GM12875 (cell line): ENCODE measurements at regions not wholly inside any gene's neighbourhood (a gene's known extent, or its start where the extent isn't known, plus 50 kb on each side); places are given as distances from the start of the nearest gene placed in this dataset.

ENCODE experiments used
- H3K4me3 ChIP-seq: one replicate; pipeline ENCODE4 v1.5.1; 2011; ENCODE audit warnings: low read depth, low read length, control low read depth
- TF ChIP-seq, protein P1 (sequence below): IDR thresholded peaks from 2 replicates; pipeline ENCODE4 v1.5.1; 2011; ENCODE audit warnings: low read depth, mild to moderate bottlenecking, control low read depth, inconsistent platforms, low read length, moderate library complexity, borderline replicate concordance; ENCODE audit not compliant: insufficient read depth

DNA sequence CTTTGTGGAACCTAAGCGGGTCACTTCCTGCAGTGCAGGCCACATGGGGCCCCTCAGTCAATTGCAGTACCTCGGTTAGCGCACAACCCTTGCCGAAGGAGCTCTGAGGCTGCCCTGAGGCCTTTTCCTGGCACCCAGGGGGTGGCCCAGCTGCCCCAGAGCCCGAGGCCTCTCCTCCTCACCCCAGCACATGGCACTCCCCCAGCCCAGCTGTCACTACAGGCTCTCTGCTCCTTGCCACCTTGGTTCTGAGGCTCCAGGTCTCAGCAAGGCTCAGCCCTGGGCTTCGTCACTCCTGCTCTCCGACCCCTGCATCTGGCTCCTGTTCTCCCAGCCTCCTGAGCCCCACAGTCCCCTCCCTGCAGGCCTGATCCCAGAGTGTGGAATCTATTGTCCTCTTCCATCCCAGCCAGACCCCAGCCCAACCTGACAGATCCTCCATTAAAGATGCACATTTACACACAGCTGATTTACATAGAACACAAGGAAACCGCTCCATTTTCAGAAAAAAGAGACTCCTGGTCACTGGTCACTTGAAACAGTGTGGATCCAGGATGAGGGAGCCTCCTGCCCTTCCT lies 192.8 kb upstream of the POU3F1 start:
- no peak overlapping the region for H3K4me3 ChIP-seq
- TF ChIP-seq, protein P1, sequence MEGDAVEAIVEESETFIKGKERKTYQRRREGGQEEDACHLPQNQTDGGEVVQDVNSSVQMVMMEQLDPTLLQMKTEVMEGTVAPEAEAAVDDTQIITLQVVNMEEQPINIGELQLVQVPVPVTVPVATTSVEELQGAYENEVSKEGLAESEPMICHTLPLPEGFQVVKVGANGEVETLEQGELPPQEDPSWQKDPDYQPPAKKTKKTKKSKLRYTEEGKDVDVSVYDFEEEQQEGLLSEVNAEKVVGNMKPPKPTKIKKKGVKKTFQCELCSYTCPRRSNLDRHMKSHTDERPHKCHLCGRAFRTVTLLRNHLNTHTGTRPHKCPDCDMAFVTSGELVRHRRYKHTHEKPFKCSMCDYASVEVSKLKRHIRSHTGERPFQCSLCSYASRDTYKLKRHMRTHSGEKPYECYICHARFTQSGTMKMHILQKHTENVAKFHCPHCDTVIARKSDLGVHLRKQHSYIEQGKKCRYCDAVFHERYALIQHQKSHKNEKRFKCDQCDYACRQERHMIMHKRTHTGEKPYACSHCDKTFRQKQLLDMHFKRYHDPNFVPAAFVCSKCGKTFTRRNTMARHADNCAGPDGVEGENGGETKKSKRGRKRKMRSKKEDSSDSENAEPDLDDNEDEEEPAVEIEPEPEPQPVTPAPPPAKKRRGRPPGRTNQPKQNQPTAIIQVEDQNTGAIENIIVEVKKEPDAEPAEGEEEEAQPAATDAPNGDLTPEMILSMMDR: no peak

DNA sequence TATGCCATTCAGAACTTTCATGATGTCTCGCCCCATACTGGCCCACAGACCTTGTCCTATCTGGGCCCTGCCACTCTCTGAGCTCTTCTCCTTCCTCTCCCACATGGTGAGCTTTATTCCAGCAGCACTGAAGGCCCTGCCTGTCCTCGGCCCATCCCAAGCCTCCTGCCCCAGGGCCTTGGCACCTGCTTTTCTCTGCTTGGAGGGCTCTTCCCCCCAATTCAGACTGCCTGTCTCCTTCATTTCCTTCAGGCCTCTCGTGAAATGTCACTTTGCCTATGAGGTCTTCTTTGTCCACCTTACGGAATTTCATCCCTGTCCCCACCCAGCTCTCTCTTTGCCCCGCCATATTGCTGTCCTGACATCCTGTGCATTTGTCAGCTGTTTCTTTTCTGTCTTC lies 191.7 kb upstream of the POU3F1 start:
- H3K4me3 ChIP-seq: no peak overlapping the region

DNA sequence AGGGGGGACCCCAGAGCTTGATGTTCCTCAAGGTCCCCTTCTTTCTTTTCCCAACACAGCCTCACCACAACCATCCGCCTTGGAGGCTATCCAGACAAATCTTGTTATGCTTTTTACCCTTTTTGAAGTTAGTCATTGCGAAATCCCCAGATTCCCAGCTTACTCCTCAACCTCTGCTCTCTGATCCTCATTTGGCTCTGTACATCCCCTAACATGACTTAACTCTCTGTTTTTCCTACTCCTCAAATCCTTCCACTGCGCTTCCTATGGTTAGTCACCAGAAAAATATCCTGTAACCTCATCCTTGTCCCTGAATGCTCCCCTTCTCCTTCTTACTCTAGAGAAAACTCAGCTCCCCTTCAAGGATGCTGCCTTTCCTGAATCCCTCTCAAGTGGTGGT lies 189.1 kb upstream of the POU3F1 start:
- TF ChIP-seq, protein P1: no peak
- H3K4me3 ChIP-seq: no peak overlapping the region

More for the DNA sequence above, 191.7 kb upstream of the POU3F1 start:
- TF ChIP-seq, protein P1: no peak

DNA sequence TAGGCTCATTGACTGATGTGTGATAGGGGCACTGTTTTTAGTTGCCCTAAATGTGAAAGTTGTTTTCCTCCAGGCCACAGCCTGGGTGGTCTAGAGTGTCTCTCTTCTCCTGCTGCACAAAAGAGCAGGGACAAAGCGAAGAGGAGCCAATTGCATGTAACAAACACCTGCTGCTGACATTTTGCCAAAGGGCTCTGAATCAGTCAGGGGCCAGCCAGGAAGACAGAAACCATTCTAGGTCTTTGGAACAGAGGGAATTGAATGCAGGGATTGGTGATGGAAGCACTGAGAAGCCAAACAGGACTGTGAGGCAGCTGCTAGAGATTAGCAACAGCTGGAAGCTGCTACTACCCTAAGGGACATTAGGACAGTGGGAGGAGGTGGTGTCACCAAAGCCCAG lies 185.3 kb upstream of the POU3F1 start:
- TF ChIP-seq, protein P1: no peak
- H3K4me3 ChIP-seq: no peak overlapping the region

DNA sequence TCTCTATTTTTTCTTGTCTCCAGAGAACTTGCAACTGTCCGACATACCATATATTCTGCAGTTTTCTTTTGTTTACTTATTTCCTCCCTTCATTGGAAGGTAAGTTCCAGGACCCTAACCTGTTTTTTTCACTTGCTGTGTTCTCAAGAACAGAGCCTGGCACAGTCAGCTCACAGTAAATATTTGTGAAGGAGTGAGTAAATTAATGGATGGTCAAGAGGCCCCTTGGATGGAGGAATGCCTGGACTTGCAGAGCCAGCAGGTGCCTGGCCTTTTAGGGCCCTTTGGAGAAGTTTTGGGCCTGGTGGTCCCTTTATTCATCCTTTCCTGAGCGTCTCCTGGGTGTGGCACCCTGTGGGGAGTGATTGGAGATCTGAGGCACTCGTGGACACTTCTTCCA lies 182.1 kb upstream of the POU3F1 start:
- TF ChIP-seq, protein P1: no peak
- H3K4me3 ChIP-seq: no peak overlapping the region

DNA sequence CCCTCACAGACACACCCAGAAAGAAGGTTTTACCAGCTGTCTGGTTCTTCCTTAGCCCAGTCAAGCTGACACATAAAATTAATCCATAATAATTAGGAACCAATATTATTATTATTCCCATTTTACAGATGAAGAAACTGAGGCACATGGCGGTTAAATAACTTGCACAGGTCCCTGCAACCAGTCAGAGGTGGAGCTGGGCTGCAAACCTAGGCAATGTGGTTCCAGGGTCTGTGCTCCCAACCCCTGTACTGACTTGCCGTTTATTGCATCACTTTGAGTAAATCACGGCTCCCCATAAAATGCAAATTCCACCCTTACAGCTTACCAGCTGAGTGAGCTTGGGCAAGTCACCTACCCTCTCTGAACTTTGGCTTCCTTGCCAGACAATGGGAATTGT lies 179.2 kb upstream of the POU3F1 start:
- TF ChIP-seq, protein P1: no peak
- H3K4me3 ChIP-seq: no peak overlapping the region

DNA sequence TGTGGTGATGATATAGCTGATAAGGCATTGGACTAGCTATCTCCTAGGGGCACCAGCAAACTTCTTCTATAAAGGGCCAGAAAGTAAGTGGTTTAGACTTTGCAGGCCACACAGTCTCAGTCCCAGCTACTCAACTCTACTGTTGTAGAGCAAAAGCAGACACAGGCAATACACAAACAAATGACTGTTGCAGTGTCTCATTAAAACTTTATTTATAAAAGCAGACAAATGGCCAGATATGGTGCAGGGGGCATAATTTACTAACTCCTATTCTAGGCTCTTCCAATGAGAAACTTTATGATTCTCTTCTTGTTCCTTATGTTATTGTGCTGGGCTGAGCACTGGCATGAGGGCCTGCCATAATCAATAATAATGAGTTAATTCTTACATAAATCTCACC lies 176.8 kb upstream of the POU3F1 start:
- TF ChIP-seq, protein P1: no peak
- H3K4me3 ChIP-seq: no peak overlapping the region
